GM12878 (cell line): ENCODE measurements at regions not wholly inside any gene's neighbourhood (a gene's known extent, or its start where the extent isn't known, plus 50 kb on each side); places are given as distances from the start of the nearest gene placed in this dataset.

ENCODE experiments used
- ATF2 ChIP-seq: IDR thresholded peaks from 2 replicates; pipeline ENCODE4 v1.6.1; 2012; ENCODE audit warnings: low read length, inconsistent platforms
- DPF2 ChIP-seq: fragments of 450-650 bp; IDR thresholded peaks from 2 replicates; pipeline ENCODE4 v1.6.1; 2017; ENCODE audit warnings: mild to moderate bottlenecking
- MTA2 ChIP-seq: fragments of 450-650 bp; IDR thresholded peaks from 2 replicates; pipeline ENCODE4 v1.6.1; 2016; ENCODE audit warnings: low read depth, mild to moderate bottlenecking, moderate library complexity
- NFYA ChIP-seq: IDR thresholded peaks from 2 replicates; pipeline ENCODE4 v1.6.1; 2011; ENCODE audit warnings: low read depth, mild to moderate bottlenecking, low read length, improper control_type of control experiment, borderline replicate concordance
- NRF1 ChIP-seq: conservative IDR thresholded peaks from 2 replicates; pipeline ENCODE4 v1.6.1; 2011; ENCODE audit warnings: mild to moderate bottlenecking, low read depth, low read length, improper control_type of control experiment
- REST ChIP-seq: IDR thresholded peaks from 2 replicates; pipeline ENCODE4 v1.6.1; 2012; ENCODE audit warnings: mild to moderate bottlenecking, low read depth, low read length
- SMAD5 ChIP-seq: IDR thresholded peaks from 2 replicates; pipeline ENCODE4 v1.6.1; 2016; ENCODE audit warnings: antibody characterized with exemption, low read depth
- TCF12 ChIP-seq: IDR thresholded peaks from 2 replicates; pipeline ENCODE4 v1.6.1; 2011; ENCODE audit warnings: low read depth, mild to moderate bottlenecking, low read length
- ZNF217 ChIP-seq: fragments of 450-650 bp; IDR thresholded peaks from 2 replicates; pipeline ENCODE4 v1.6.1; 2017; ENCODE audit warnings: antibody characterized with exemption, mild to moderate bottlenecking
- ZNF687 ChIP-seq: fragments of 450-650 bp; IDR thresholded peaks from 2 replicates; pipeline ENCODE4 v1.6.1; 2017; ENCODE audit warnings: mild to moderate bottlenecking, moderate library complexity
- TF ChIP-seq, protein P1 (sequence below): fragments of 450-650 bp; conservative IDR thresholded peaks from 2 replicates; pipeline ENCODE4 v1.6.1; 2017; ENCODE audit warnings: mild to moderate bottlenecking, moderate library complexity
- TF ChIP-seq, protein P2 (sequence below): fragments of 450-650 bp; IDR thresholded peaks from 2 replicates; pipeline ENCODE4 v1.6.1; 2017; ENCODE audit warnings: mild to moderate bottlenecking, moderate library complexity

- TF ChIP-seq REST (no peak), TCF12 (no peak; the same call in none of the 2 replicates), NFYA (no peak), NRF1 (no peak), SMAD5 (no peak), DPF2 (0 out of 2 replicates have a peak, but pooled peaks have one; percentile 42), ATF2 (peak; percentile 43; the same call in 1 of the 2 replicates), MTA2 (peak; percentile 36; the same call in 1 of the 2 replicates), ZNF217 (no peak), ZNF687 (0 out of 2 replicates have a peak, but pooled peaks have one; percentile 45)
- TF ChIP-seq, protein P1, sequence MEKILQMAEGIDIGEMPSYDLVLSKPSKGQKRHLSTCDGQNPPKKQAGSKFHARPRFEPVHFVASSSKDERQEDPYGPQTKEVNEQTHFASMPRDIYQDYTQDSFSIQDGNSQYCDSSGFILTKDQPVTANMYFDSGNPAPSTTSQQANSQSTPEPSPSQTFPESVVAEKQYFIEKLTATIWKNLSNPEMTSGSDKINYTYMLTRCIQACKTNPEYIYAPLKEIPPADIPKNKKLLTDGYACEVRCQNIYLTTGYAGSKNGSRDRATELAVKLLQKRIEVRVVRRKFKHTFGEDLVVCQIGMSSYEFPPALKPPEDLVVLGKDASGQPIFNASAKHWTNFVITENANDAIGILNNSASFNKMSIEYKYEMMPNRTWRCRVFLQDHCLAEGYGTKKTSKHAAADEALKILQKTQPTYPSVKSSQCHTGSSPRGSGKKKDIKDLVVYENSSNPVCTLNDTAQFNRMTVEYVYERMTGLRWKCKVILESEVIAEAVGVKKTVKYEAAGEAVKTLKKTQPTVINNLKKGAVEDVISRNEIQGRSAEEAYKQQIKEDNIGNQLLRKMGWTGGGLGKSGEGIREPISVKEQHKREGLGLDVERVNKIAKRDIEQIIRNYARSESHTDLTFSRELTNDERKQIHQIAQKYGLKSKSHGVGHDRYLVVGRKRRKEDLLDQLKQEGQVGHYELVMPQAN, result no peak
- TF ChIP-seq, protein P2, sequence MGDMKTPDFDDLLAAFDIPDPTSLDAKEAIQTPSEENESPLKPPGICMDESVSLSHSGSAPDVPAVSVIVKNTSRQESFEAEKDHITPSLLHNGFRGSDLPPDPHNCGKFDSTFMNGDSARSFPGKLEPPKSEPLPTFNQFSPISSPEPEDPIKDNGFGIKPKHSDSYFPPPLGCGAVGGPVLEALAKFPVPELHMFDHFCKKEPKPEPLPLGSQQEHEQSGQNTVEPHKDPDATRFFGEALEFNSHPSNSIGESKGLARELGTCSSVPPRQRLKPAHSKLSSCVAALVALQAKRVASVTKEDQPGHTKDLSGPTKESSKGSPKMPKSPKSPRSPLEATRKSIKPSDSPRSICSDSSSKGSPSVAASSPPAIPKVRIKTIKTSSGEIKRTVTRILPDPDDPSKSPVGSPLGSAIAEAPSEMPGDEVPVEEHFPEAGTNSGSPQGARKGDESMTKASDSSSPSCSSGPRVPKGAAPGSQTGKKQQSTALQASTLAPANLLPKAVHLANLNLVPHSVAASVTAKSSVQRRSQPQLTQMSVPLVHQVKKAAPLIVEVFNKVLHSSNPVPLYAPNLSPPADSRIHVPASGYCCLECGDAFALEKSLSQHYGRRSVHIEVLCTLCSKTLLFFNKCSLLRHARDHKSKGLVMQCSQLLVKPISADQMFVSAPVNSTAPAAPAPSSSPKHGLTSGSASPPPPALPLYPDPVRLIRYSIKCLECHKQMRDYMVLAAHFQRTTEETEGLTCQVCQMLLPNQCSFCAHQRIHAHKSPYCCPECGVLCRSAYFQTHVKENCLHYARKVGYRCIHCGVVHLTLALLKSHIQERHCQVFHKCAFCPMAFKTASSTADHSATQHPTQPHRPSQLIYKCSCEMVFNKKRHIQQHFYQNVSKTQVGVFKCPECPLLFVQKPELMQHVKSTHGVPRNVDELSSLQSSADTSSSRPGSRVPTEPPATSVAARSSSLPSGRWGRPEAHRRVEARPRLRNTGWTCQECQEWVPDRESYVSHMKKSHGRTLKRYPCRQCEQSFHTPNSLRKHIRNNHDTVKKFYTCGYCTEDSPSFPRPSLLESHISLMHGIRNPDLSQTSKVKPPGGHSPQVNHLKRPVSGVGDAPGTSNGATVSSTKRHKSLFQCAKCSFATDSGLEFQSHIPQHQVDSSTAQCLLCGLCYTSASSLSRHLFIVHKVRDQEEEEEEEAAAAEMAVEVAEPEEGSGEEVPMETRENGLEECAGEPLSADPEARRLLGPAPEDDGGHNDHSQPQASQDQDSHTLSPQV, result no peak
Measured at GRCh38 chr20:39358052-39358451, 395.9 kb downstream of the DHX35 start (continued).
